HG03139 (cell line): ENCODE measurements at regions not wholly inside any gene's neighbourhood (a gene's known extent, or its start where the extent isn't known, plus 50 kb on each side); places are given as distances from the start of the nearest gene placed in this dataset.
"Not testable (repeated sequence)": the region's sequence is repeated elsewhere in the genome, so short reads cannot be mapped to it uniquely, and the experiment has no call there.

Experiments used
- ATAC-seq: cut with Tn5 transposase; IDR thresholded peaks from one replicate; pipeline ENCODE4 v1.9.1; 2021; ENCODE audit not compliant: unreplicated experiment

- ATAC-seq: peak; percentile 61
Measured at GRCh38 chr4:163681208-163681821, 186.8 kb downstream of the TMA16 start.

- no peak for ATAC-seq
Measured at GRCh38 chr4:163688856-163689255, 194.4 kb downstream of the TMA16 start.

GRCh38 chr4:163693211-163693610 lies 198.7 kb downstream of the TMA16 start:
- no peak for ATAC-seq

- ATAC-seq: no peak
Measured at GRCh38 chr4:163693776-163694175, 199.3 kb downstream of the TMA16 start.

GRCh38 chr4:163694385-163694784 lies 199.9 kb downstream of the TMA16 start:
- no peak for ATAC-seq

GRCh38 chr4:163697121-163697520 lies 202.6 kb downstream of the TMA16 start:
- ATAC-seq: no peak

- ATAC-seq: not testable (repeated sequence)
Measured at GRCh38 chr4:163700383-163700782, 205.9 kb downstream of the TMA16 start.

GRCh38 chr4:163701916-163702315 lies 207.4 kb downstream of the TMA16 start:
- ATAC-seq: peak; percentile 83

GRCh38 chr4:163702736-163703135 lies 208.2 kb downstream of the TMA16 start:
- ATAC-seq: no peak

GRCh38 chr4:163703251-163703650 lies 208.8 kb downstream of the TMA16 start:
- no peak for ATAC-seq

- ATAC-seq: no peak
Measured at GRCh38 chr4:163707873-163708272, 213.4 kb downstream of the TMA16 start.

- no peak for ATAC-seq
Measured at GRCh38 chr4:163709601-163710000, 215.1 kb downstream of the TMA16 start.

- no peak for ATAC-seq
Measured at GRCh38 chr4:163710158-163710557, 215.7 kb downstream of the TMA16 start.

- not testable (repeated sequence) for ATAC-seq
Measured at GRCh38 chr4:163724495-163724894, 230.0 kb downstream of the TMA16 start.

GRCh38 chr4:163726641-163727040 lies 232.2 kb downstream of the TMA16 start:
- no peak for ATAC-seq

GRCh38 chr4:163731071-163731470 lies 236.6 kb downstream of the TMA16 start:
- no peak for ATAC-seq

GRCh38 chr4:163732473-163732872 lies 238.0 kb downstream of the TMA16 start:
- ATAC-seq: no peak

GRCh38 chr4:163736876-163737275 lies 242.4 kb downstream of the TMA16 start:
- ATAC-seq: no peak

- not testable (repeated sequence) for ATAC-seq
Measured at GRCh38 chr4:163737846-163738245, 243.4 kb downstream of the TMA16 start.

GRCh38 chr4:163738521-163738920 lies 244.0 kb downstream of the TMA16 start:
- no peak for ATAC-seq

- ATAC-seq: peak; percentile 95
Measured at GRCh38 chr4:163744861-163745260, 250.4 kb downstream of the TMA16 start.

GRCh38 chr4:163747293-163747692 lies 252.8 kb downstream of the TMA16 start:
- ATAC-seq: no peak

GRCh38 chr4:163747886-163748285 lies 253.4 kb downstream of the TMA16 start:
- ATAC-seq: no peak
